Neural cell (in vitro differentiated cells): ENCODE measurements at regions not wholly inside any gene's neighbourhood (a gene's known extent, or its start where the extent isn't known, plus 50 kb on each side); places are given as distances from the start of the nearest gene placed in this dataset.

Source experiments
- H2AFZ ChIP-seq: fragments of 200-600, 300-800 bp; sonication (generic), shearing (Covaris generic); 2 replicates; pipeline ENCODE4 v1.6.0; 2014; ENCODE audit warnings: low read depth, mild to moderate bottlenecking, antibody characterized with exemption, low read length, moderate library complexity
- H3F3A ChIP-seq: fragments of 200-600 bp; shearing (Covaris generic); 2 replicates; pipeline ENCODE4 v1.6.1; 2016; ENCODE audit warnings: mild to moderate bottlenecking, moderate library complexity, mixed read lengths, antibody characterized with exemption, low read length; ENCODE audit not compliant: insufficient read depth, poor library complexity, severe bottlenecking
- H3K27ac ChIP-seq: fragments of 200-600, 300-800 bp; sonication (generic), shearing (Covaris generic); 2 replicates; pipeline ENCODE4 v1.5.1; 2014; ENCODE audit warnings: mild to moderate bottlenecking, low read length, moderate library complexity
- H3K27me3 ChIP-seq: fragments of 300-800, 200-600 bp; sonication (generic), shearing (Covaris generic); 2 replicates; pipeline ENCODE4 v1.6.0; 2014; ENCODE audit warnings: mild to moderate bottlenecking, low read depth, low read length, moderate library complexity; ENCODE audit not compliant: insufficient read depth
- H3K36me3 ChIP-seq: fragments of 300-800, 200-600 bp; sonication (generic), shearing (Covaris generic); 2 replicates; pipeline ENCODE4 v1.5.1; 2014; ENCODE audit warnings: mild to moderate bottlenecking, antibody characterized with exemption, low read length, moderate library complexity; ENCODE audit not compliant: insufficient read depth
- H3K4me2 ChIP-seq: fragments of 300-800, 200-600 bp; sonication (generic), shearing (Covaris generic); 2 replicates; pipeline ENCODE4 v1.6.0; 2014; ENCODE audit warnings: mild to moderate bottlenecking, low read length
- H3K4me3 ChIP-seq: fragments of 300-800, 200-600 bp; sonication (generic), shearing (Covaris generic); 2 replicates; pipeline ENCODE4 v1.5.1; 2014; ENCODE audit warnings: mild to moderate bottlenecking, low read length, moderate library complexity
- H3K79me2 ChIP-seq: fragments of 200-600 bp; shearing (Covaris generic); replicated peaks from 2 replicates; pipeline ENCODE4 v1.6.0; 2014; ENCODE audit warnings: mild to moderate bottlenecking, low read length, moderate library complexity; ENCODE audit not compliant: insufficient read depth
- H3K9ac ChIP-seq: fragments of 300-800, 200-600 bp; sonication (generic), shearing (Covaris generic); 2 replicates; pipeline ENCODE4 v1.6.1; 2016; ENCODE audit warnings: mild to moderate bottlenecking, low read length, mixed read lengths
- H3K9me2 ChIP-seq: fragments of 200-600 bp; shearing (Covaris generic); 2 replicates; pipeline ENCODE4 v1.6.1; 2016; ENCODE audit warnings: mild to moderate bottlenecking, low read length, mixed read lengths; ENCODE audit not compliant: insufficient read depth
- H3K9me3 ChIP-seq: fragments of 200-600, 300-800 bp; sonication (generic), shearing (Covaris generic); 2 replicates; pipeline ENCODE4 v1.6.1; 2016; ENCODE audit warnings: mild to moderate bottlenecking, mixed run types, low read length, moderate library complexity, mixed read lengths
- H4K20me1 ChIP-seq: fragments of 200-600 bp; shearing (Covaris generic); 2 replicates; pipeline ENCODE4 v1.6.1; 2016; ENCODE audit warnings: mild to moderate bottlenecking, mixed run types; ENCODE audit not compliant: insufficient read depth
- CTCF ChIP-seq: fragments of 450-650 bp; IDR thresholded peaks from 2 replicates; pipeline ENCODE4 v1.5.1; 2014; ENCODE audit warnings: antibody characterized with exemption, mild to moderate bottlenecking, moderate library complexity; ENCODE audit not compliant: poor library complexity, severe bottlenecking
- EP300 ChIP-seq: fragments of 450-650 bp; conservative IDR thresholded peaks from 2 replicates; pipeline ENCODE4 v1.6.1; 2014; ENCODE audit warnings: antibody characterized with exemption, mild to moderate bottlenecking, moderate library complexity; ENCODE audit not compliant: poor library complexity, severe bottlenecking
- EZH2 ChIP-seq: fragments of 200-600, 300-800 bp; shearing (Covaris generic), sonication (generic); IDR thresholded peaks from 2 replicates; pipeline ENCODE4 v1.6.1; 2014; ENCODE audit warnings: antibody characterized with exemption, low read length, borderline replicate concordance, mild to moderate bottlenecking; ENCODE audit not compliant: insufficient read depth, poor library complexity, severe bottlenecking
- MXI1 ChIP-seq: fragments of 450-650 bp; conservative IDR thresholded peaks from 2 replicates; pipeline ENCODE4 v1.6.1; 2014; ENCODE audit warnings: antibody characterized with exemption, mild to moderate bottlenecking; ENCODE audit not compliant: poor library complexity, severe bottlenecking
- POLR2AphosphoS5 ChIP-seq: IDR thresholded peaks from 2 replicates; pipeline ENCODE4 v1.6.1; 2012
- RAD21 ChIP-seq: fragments of 450-650 bp; conservative IDR thresholded peaks from 2 replicates; pipeline ENCODE4 v1.6.1; 2014; ENCODE audit warnings: antibody characterized with exemption, mild to moderate bottlenecking, moderate library complexity
- REST ChIP-seq: IDR thresholded peaks from 2 replicates; pipeline ENCODE4 v1.6.1; 2012; ENCODE audit warnings: borderline replicate concordance
- SMC3 ChIP-seq: fragments of 450-650 bp; conservative IDR thresholded peaks from 2 replicates; pipeline ENCODE4 v1.6.1; 2014; ENCODE audit warnings: antibody characterized with exemption, mild to moderate bottlenecking, moderate library complexity; ENCODE audit not compliant: poor library complexity
- TAF1 ChIP-seq: IDR thresholded peaks from 2 replicates; pipeline ENCODE4 v1.6.1; 2012; ENCODE audit warnings: low read depth

DNA sequence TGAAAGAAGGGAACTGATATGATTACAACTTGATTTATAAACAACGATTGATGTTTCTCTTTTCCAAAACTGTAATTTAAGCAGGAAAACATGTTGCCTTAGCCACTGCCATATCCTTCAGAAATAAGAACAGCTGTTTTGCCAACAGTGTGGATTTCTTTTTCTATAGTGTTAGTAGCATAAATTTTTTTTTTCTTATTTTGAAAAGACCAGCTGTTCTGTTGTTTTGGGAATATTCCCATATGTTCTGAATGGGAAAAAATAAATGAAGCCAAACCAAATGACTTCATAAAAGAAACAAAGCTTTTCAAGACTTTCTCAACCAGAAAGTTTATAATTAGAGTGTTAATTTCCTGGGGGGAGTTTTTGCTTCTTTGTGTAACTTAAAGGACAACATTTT is 83.9 kb upstream of the ARHGAP24 start:
- H3K27me3 ChIP-seq = no peaks in the 10 kb centered on the region
- no peaks in the 10 kb centered on the region for H4K20me1 ChIP-seq
- no peaks in the 10 kb centered on the region for H3K9me2 ChIP-seq
- H2AFZ ChIP-seq = no peak overlapping the region
- H3K9me3 ChIP-seq = no peaks in the 10 kb centered on the region
- no peak overlapping the region for H3K9ac ChIP-seq
- TF ChIP-seq REST (no peak), MXI1 (no peak), POLR2AphosphoS5 (no peak), CTCF (no peak), EP300 (no peak), EZH2 (no peak), SMC3 (no peak), TAF1 (no peak), RAD21 (no peak)
- H3K4me2 ChIP-seq = no peak overlapping the region
- no peak overlapping the region for H3K4me3 ChIP-seq
- no peaks in the 10 kb centered on the region for H3K79me2 ChIP-seq
- no peaks in the 10 kb centered on the region for H3F3A ChIP-seq
- no peaks in the 10 kb centered on the region for H3K36me3 ChIP-seq
- no peak overlapping the region for H3K27ac ChIP-seq

- Histone ChIP-seq H4K20me1 (no peaks in the 10 kb centered on the region), H3K79me2 (no peaks in the 10 kb centered on the region), H3K27me3 (no peaks in the 10 kb centered on the region), H3F3A (no peaks in the 10 kb centered on the region), H3K4me3 (no peak overlapping the region), H3K9me2 (no peaks in the 10 kb centered on the region), H2AFZ (no peak overlapping the region), H3K36me3 (no peaks in the 10 kb centered on the region), H3K27ac (no peak overlapping the region), H3K9me3 (no peaks in the 10 kb centered on the region), H3K9ac (no peak overlapping the region), H3K4me2 (no peak overlapping the region)
- no peak for TF ChIP-seq MXI1
- no peak for TF ChIP-seq REST
- no peak for TF ChIP-seq RAD21
- TF ChIP-seq POLR2AphosphoS5 = no peak
- no peak for TF ChIP-seq TAF1
- TF ChIP-seq SMC3 = no peak
- TF ChIP-seq CTCF = no peak
- no peak for TF ChIP-seq EZH2
- TF ChIP-seq EP300 = no peak
These were observed 83.2 kb upstream of the ARHGAP24 start for GRCh38 chr4:85391589-85392410.
